SK-N-SH treated with all-trans-retinoic acid at 6 μM for 48 hours (cell line): ENCODE measurements at regions not wholly inside any gene's neighbourhood (a gene's known extent, or its start where the extent isn't known, plus 50 kb on each side); places are given as distances from the start of the nearest gene placed in this dataset.

Experiments
- ATAC-seq: fragments of 200-7000 bp; cut with Tn5 transposase; 3 replicates; pipeline ENCODE4 v1.9.1; 2020; ENCODE audit warnings: mild to moderate bottlenecking, moderate library complexity
- ARNTL ChIP-seq: fragments of 450-650 bp; formaldehyde crosslinking; IDR thresholded peaks from 2 replicates; pipeline ENCODE4 v1.5.0; 2020; ENCODE audit warnings: low read depth, mild to moderate bottlenecking, moderate library complexity, borderline replicate concordance
- BACH2 ChIP-seq: fragments of 250-450 bp; sonication (Bioruptor Pico); IDR thresholded peaks from 2 replicates; pipeline ENCODE4 v1.9.0; 2021; ENCODE audit warnings: mild to moderate bottlenecking, borderline replicate concordance
- ESRRG ChIP-seq: fragments of 250-450 bp; sonication (Bioruptor Pico); IDR thresholded peaks from 2 replicates; pipeline ENCODE4 v1.6.1; 2021; ENCODE audit warnings: mild to moderate bottlenecking
- GLIS3 ChIP-seq: fragments of 250-450 bp; sonication (Bioruptor Pico); IDR thresholded peaks from 2 replicates; pipeline ENCODE4 v1.5.0; 2020; ENCODE audit warnings: mild to moderate bottlenecking, moderate library complexity
- ISL1 ChIP-seq: fragments of 250-450 bp; sonication (Bioruptor Pico); IDR thresholded peaks from 2 replicates; pipeline ENCODE4 v2.1.2; 2022; ENCODE audit warnings: mild to moderate bottlenecking, moderate library complexity
- PPARA ChIP-seq: fragments of 250-450 bp; sonication (Bioruptor Pico); IDR thresholded peaks from 2 replicates; pipeline ENCODE4 v1.5.0; 2020; ENCODE audit warnings: mild to moderate bottlenecking, borderline replicate concordance
- SNAI2 ChIP-seq: fragments of 250-450 bp; sonication (Bioruptor Pico); IDR thresholded peaks from 2 replicates; pipeline ENCODE4 v1.5.0; 2020; ENCODE audit warnings: mild to moderate bottlenecking, moderate library complexity
- TCF4 ChIP-seq: fragments of 250-450 bp; sonication (Bioruptor Pico); IDR thresholded peaks from 2 replicates; pipeline ENCODE4 v1.8.0; 2021; ENCODE audit warnings: mild to moderate bottlenecking, moderate library complexity, borderline replicate concordance
- ZC3H10 ChIP-seq: fragments of 250-450 bp; sonication (Bioruptor Pico); IDR thresholded peaks from 2 replicates; pipeline ENCODE4 v1.5.1; 2021; ENCODE audit warnings: mild to moderate bottlenecking, moderate library complexity
- ZFP3 ChIP-seq: fragments of 250-450 bp; sonication (Bioruptor Pico); IDR thresholded peaks from 2 replicates; pipeline ENCODE4 v1.5.0; 2020; ENCODE audit warnings: mild to moderate bottlenecking, moderate library complexity
- ZFP30 ChIP-seq: fragments of 450-650 bp; formaldehyde crosslinking; IDR thresholded peaks from 2 replicates; pipeline ENCODE4 v1.5.0; 2022; ENCODE audit warnings: mild to moderate bottlenecking, moderate library complexity
- ZNF565 ChIP-seq: fragments of 450-650 bp; formaldehyde crosslinking; conservative IDR thresholded peaks from 2 replicates; pipeline ENCODE4 v1.5.0; 2020; ENCODE audit warnings: low read depth, mild to moderate bottlenecking, moderate library complexity
- ZNF70 ChIP-seq: fragments of 450-650 bp; formaldehyde crosslinking; IDR thresholded peaks from 2 replicates; pipeline ENCODE4 v1.5.0; 2020; ENCODE audit warnings: mild to moderate bottlenecking, moderate library complexity
- TF ChIP-seq, protein P1 (sequence below): fragments of 250-450 bp; sonication (Bioruptor Pico); IDR thresholded peaks from 2 replicates; pipeline ENCODE4 v1.5.1; 2020; ENCODE audit warnings: low read depth, mild to moderate bottlenecking, moderate library complexity
- TF ChIP-seq, protein P2 (sequence below): fragments of 250-450 bp; sonication (Bioruptor Pico); IDR thresholded peaks from 2 replicates; pipeline ENCODE4 v1.8.0; 2020; ENCODE audit warnings: mild to moderate bottlenecking, moderate library complexity, borderline replicate concordance
- TF ChIP-seq, protein P3 (sequence below): fragments of 250-450 bp; sonication (Bioruptor Pico); IDR thresholded peaks from 2 replicates; pipeline ENCODE4 v1.5.1; 2021; ENCODE audit warnings: mild to moderate bottlenecking, moderate library complexity
- TF ChIP-seq, protein P4 (sequence below): fragments of 250-450 bp; sonication (Bioruptor Pico); IDR thresholded peaks from 2 replicates; pipeline ENCODE4 v1.8.0; 2021; ENCODE audit warnings: low read depth, mild to moderate bottlenecking, moderate library complexity, borderline replicate concordance

DNA sequence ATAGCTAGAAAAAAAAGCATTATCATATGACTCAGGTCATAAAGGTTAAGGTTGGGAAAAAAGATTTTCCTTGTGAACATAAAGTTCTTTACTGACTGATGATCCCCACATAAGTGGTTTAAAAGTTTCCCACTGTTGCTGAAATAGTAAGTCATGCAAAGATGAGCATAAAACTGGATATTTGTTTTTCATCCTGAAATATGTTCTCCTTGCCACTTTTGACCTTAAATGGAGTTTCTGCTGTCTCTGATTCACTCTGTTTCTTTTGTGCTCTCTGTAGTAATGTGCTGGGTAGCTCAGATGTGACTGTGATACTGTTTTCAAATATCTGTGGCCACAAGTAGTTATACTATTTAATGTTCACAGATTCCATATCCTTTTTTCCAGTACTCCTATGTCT, 162.5 kb upstream of the GAS1 start:
- no peak for ATAC-seq
- TF ChIP-seq TCF4 (CRISPR knock-in tag), result no peak
- no peak for TF ChIP-seq BACH2 (CRISPR knock-in tag)
- TF ChIP-seq ZFP3 (CRISPR knock-in tag), result no peak
- TF ChIP-seq ZFP30, result no peak
- TF ChIP-seq, protein P1, sequence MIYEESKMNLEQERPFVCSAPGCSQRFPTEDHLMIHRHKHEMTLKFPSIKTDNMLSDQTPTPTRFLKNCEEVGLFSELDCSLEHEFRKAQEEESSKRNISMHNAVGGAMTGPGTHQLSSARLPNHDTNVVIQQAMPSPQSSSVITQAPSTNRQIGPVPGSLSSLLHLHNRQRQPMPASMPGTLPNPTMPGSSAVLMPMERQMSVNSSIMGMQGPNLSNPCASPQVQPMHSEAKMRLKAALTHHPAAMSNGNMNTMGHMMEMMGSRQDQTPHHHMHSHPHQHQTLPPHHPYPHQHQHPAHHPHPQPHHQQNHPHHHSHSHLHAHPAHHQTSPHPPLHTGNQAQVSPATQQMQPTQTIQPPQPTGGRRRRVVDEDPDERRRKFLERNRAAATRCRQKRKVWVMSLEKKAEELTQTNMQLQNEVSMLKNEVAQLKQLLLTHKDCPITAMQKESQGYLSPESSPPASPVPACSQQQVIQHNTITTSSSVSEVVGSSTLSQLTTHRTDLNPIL (CRISPR knock-in tag), result no peak
- TF ChIP-seq ZNF565 (CRISPR knock-in tag), result no peak
- TF ChIP-seq ARNTL (CRISPR knock-in tag), result no peak
- no peak for TF ChIP-seq ISL1
- TF ChIP-seq ZC3H10 (CRISPR knock-in tag), result no peak
- TF ChIP-seq, protein P2, sequence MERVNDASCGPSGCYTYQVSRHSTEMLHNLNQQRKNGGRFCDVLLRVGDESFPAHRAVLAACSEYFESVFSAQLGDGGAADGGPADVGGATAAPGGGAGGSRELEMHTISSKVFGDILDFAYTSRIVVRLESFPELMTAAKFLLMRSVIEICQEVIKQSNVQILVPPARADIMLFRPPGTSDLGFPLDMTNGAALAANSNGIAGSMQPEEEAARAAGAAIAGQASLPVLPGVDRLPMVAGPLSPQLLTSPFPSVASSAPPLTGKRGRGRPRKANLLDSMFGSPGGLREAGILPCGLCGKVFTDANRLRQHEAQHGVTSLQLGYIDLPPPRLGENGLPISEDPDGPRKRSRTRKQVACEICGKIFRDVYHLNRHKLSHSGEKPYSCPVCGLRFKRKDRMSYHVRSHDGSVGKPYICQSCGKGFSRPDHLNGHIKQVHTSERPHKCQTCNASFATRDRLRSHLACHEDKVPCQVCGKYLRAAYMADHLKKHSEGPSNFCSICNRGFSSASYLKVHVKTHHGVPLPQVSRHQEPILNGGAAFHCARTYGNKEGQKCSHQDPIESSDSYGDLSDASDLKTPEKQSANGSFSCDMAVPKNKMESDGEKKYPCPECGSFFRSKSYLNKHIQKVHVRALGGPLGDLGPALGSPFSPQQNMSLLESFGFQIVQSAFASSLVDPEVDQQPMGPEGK, result no peak
- TF ChIP-seq, protein P3, sequence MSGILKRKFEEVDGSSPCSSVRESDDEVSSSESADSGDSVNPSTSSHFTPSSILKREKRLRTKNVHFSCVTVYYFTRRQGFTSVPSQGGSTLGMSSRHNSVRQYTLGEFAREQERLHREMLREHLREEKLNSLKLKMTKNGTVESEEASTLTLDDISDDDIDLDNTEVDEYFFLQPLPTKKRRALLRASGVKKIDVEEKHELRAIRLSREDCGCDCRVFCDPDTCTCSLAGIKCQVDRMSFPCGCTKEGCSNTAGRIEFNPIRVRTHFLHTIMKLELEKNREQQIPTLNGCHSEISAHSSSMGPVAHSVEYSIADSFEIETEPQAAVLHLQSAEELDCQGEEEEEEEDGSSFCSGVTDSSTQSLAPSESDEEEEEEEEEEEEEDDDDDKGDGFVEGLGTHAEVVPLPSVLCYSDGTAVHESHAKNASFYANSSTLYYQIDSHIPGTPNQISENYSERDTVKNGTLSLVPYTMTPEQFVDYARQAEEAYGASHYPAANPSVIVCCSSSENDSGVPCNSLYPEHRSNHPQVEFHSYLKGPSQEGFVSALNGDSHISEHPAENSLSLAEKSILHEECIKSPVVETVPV (CRISPR knock-in tag), result no peak

DNA sequence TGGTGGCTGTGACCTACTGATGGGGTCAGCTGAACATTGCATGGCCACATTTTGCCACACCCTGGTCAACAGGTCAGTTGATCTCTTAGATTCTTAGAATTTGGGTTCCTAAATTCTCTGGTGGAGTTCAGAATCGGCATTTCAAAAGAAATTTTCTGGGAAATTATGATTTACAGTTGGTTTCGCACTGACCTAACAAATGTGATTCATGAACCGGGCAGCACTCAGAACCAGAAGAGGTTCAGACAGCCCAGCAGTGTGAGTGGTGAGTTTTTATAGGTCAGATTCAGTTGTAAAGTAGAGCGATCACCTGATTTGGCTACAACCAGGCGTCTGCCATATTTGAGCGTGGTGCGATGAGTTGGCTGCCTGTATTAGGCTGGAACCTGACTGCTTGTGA, 163.7 kb upstream of the GAS1 start:
- no peak for ATAC-seq
- TF ChIP-seq, protein P3 (CRISPR knock-in tag), result no peak
- TF ChIP-seq ZFP30 (no peak), ZNF565 (CRISPR knock-in tag) (no peak), ZNF70 (no peak)
- TF ChIP-seq, protein P1 (CRISPR knock-in tag), result no peak
- TF ChIP-seq, protein P4, sequence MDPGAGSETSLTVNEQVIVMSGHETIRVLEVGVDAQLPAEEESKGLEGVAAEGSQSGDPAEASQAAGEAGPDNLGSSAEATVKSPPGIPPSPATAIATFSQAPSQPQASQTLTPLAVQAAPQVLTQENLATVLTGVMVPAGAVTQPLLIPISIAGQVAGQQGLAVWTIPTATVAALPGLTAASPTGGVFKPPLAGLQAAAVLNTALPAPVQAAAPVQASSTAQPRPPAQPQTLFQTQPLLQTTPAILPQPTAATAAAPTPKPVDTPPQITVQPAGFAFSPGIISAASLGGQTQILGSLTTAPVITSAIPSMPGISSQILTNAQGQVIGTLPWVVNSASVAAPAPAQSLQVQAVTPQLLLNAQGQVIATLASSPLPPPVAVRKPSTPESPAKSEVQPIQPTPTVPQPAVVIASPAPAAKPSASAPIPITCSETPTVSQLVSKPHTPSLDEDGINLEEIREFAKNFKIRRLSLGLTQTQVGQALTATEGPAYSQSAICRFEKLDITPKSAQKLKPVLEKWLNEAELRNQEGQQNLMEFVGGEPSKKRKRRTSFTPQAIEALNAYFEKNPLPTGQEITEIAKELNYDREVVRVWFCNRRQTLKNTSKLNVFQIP, result no peak

DNA sequence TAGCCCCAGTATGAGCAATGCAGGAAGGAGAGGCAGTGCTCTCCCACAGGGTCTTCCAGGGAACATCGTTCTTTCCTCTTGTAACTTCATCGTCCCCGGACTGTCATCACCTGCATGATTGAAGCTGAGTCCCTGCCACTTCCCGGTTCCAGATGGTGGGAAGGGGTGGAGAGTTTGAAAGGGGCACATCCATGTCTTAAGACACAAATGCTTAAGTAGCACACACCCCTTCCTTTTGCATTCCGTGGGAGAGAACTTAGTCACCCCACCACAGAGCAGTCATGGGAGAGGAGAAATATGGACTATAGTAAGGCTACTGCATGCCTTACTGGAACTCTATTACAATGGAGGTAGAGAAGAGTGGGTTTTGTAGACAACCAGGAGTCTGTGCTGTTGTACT, 165.3 kb upstream of the GAS1 start:
- TF ChIP-seq BACH2 (CRISPR knock-in tag) (no peak), ESRRG (CRISPR knock-in tag) (no peak), SNAI2 (no peak), GLIS3 (CRISPR knock-in tag) (no peak), ZNF565 (CRISPR knock-in tag) (no peak), PPARA (CRISPR knock-in tag) (no peak), ZNF70 (no peak)
- TF ChIP-seq, protein P1 (CRISPR knock-in tag), result no peak
- TF ChIP-seq, protein P4, result no peak
- TF ChIP-seq, protein P2, result no peak
- no peak for ATAC-seq
